OCI-LY7 (cell line): ENCODE measurements at regions not wholly inside any gene's neighbourhood (a gene's known extent, or its start where the extent isn't known, plus 50 kb on each side); places are given as distances from the start of the nearest gene placed in this dataset.

Source experiments
- EZH2phosphoT487 ChIP-seq: fragments of 200-600 bp; sonication (generic); IDR thresholded peaks from 2 replicates; pipeline ENCODE4 v1.6.1; 2018; ENCODE audit warnings: low read depth, borderline replicate concordance, mild to moderate bottlenecking, mixed run types, antibody characterized with exemption, low read length, moderate library complexity, mixed read lengths
- TF ChIP-seq, protein P1 (sequence below): fragments of 200-600 bp; sonication (generic); conservative IDR thresholded peaks from 2 replicates; pipeline ENCODE4 v1.5.1; 2014; ENCODE audit warnings: mild to moderate bottlenecking, antibody characterized with exemption, low read length, moderate library complexity, mixed read lengths

DNA sequence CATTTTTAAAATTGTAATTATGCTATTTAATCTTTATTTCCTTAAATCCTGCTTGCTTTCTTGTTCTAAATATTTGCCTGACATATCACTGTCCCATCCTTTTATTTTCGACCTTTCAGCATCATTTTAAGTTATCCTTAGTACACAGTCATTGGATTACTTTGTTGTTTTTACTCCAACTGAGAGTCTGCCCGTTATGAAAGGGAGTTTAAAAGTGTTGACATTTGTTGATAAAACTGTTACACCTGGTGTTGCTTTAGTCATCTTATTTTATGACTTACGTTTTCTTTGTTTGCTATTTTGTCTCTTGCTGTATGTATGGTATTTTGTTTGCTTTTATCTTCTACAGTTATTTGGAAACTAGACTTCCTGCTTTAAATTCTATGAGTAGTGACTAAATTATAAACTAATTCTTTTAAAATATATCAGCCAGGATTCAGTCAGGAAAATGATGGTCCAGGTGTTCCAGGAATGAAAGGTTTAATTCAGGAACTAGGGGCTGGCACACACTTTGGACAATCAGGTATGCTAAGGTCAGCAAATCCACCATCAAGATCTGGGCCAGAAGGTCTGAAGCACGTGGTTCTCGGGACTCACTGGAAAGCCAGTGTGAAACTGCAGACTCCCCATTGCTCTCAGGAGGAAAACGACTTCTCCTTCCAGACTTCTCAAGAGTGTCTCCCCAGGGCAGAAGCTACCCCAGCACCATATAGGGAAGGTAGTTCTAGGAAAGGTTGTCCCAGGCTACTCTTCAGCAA, 86.0 kb downstream of the RASSF10 start:
- TF ChIP-seq, protein P1, sequence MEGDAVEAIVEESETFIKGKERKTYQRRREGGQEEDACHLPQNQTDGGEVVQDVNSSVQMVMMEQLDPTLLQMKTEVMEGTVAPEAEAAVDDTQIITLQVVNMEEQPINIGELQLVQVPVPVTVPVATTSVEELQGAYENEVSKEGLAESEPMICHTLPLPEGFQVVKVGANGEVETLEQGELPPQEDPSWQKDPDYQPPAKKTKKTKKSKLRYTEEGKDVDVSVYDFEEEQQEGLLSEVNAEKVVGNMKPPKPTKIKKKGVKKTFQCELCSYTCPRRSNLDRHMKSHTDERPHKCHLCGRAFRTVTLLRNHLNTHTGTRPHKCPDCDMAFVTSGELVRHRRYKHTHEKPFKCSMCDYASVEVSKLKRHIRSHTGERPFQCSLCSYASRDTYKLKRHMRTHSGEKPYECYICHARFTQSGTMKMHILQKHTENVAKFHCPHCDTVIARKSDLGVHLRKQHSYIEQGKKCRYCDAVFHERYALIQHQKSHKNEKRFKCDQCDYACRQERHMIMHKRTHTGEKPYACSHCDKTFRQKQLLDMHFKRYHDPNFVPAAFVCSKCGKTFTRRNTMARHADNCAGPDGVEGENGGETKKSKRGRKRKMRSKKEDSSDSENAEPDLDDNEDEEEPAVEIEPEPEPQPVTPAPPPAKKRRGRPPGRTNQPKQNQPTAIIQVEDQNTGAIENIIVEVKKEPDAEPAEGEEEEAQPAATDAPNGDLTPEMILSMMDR: no peak
- no peak for TF ChIP-seq EZH2phosphoT487
